ENCODE measurements at regions not wholly inside any gene's neighbourhood (a gene's known extent, or its start where the extent isn't known, plus 50 kb on each side); places are given as distances from the start of the nearest gene placed in this dataset.
"Not testable (repeated sequence)": the region's sequence is repeated elsewhere in the genome, so short reads cannot be mapped to it uniquely, and the experiment has no call there.

DNA sequence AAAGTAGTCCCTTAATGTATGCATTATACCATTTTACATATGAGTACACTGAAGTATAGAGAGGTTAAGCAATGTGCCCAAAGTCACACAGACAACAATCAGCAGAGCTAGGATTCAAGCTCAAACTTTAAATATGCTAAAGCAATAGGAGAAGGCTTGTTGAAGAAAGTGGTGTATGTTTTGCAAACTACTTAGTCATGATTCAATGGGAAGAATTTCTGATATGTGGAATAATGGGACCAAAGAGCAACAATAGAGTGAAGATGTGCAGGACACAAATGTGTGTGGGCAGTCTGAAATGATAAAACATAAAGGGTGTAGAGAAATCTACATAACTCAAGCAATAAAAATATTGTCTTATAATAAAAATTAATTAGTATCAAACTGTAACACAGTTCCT lies 109.0 kb upstream of the ARSJ start:
- peak; percentile 59 for DNase-seq

DNA sequence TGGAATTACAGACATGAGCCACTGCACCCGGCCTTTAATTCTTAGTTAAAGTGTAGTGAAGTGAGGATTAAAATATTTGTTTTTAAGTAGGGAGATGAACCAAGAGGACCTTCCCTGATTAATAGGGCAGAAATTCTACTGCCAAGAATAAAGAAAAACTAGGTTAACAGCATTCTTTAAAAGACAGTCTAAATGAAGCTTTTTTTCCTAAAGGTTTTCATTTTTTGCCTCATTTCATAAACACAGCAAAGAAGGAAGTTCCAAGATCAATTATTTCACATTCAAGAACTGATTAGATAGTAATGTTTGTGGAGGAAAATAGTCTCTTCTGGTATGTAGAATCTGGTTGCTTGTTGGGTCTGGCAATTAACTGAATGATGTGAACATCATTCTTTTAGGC lies 112.1 kb upstream of the ARSJ start:
- DNase-seq: no peak

- DNase-seq: peak; percentile 42
Measured at GRCh38 chr4:114093221-114093715, 113.8 kb upstream of the ARSJ start.

DNA sequence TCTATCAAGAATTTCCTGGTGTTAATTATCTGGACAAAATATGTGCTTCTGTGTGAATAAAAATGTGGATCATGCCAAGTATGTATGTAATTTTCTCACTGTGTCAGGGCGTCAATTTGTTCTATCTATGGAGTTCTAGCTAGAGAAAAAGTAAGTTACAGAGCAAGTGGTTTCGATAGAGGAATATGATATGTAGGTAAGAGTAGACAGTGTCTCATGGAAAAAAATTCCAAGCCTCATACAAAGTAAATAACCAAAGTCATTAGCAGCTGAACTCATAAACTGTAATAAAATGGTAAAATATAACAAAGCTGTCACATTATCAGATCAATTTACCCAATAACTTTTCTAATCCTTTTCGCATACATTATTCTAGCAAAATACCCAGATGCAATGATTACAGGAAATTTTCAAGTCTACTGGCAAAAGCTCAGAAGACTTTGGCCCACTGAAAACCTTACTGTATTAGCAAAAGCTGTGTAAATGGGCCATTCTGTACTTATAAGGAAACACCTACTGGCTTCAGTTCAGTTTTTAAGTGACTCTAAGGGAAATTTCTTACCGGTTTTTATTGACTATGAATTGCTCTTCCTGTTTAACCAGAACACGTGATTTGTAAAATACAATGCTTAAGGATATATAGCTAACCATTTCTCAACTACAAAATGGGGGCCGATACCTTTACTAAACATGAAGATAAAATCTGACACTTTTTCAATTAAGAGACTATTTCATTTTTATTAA lies 121.0 kb upstream of the ARSJ start:
- no peak for DNase-seq

DNA sequence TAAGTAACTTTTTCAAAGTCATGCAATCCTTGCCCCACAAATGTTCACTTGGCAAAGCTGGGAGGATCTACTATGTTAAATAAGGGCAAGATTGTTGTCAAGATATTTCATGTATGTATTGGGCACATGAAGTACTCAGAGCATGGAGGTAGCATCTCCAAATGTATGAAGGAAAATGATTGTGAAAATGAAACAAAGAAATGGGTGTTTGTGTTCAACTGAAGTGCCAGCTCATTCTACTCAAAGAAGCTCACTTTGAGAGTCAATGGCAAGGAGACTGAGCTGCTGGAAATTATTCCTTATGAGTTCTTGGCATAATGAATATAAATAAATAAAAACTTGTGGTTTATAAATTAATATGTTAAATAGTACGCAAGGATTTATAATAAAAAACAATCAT lies 124.5 kb upstream of the ARSJ start:
- DNase-seq: no peak

DNA sequence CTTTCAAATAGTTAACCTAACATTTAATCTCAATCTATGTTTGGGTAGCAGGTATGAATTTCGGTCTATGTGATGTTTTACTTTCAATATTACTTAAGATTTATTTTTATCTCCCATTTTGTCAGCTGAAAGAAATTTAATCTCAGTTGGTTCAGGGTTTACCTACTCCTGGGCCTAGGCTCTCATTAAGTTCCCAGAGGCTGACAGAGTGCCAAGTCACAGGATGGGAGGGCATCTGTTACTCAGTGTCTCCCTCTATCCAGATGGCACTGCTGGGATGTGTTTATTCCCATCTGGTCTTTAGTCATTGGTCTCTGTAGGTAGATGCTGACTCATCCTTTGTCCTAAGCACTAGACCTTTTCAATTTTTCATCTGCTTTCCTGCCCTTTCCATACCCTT lies 129.4 kb upstream of the ARSJ start:
- peak; percentile 48 for DNase-seq

DNA sequence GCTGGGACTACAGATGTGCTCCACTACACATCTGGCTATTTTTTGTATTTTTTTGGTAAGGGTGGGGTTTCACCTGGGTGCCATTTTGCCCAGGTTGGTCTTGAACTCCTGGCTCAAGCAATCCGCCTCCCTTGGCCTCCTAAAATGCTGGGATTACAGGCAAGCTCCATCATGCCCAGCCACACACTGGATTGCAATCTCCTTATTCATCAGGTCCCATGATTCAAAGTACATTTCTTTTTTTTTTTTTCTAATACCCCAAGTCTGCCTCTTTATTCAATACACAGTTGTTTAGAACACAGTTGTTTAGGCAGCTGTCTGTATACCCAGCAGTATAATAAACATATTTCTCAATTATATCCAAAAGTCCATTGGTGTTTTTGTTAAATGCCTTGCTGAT lies 130.3 kb upstream of the ARSJ start:
- no peak for DNase-seq

DNA sequence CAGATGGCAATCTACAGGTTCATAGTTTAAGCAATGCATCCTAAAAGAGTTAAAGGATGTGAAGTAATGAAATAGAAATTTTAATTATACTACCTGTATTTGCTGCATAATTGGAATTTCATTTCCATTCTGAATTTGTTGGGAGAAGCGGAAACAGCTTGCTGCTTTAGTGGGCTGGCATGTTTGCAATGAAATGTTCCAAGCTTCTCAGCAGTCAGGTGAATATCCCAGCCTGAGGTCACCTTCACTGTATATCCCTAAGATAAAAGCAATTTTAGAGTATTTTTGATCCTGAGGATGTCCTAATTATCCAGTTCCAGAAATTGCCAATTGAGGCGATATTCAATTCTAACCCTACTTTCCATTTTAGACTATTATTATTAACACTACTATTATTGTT lies 136.1 kb upstream of the ARSJ start:
- no peak for DNase-seq

DNA sequence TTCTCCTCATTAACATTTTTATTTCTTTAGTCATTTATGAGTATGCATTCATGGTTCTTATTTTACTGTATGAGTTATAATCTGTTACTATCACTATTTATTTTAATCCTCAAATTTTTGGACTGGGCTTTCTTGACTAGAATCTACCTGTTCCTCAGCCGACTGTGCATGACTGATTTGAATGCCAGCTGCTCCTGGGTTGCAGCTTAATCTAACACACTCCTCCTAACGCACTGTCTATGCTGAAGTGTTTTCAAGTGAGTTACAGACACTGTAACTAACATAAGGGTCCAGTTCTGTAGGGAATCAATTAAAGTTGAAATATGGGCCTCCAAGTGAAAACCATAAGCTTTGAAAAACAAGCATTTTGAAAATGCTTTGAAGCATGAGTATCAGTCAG lies 137.4 kb upstream of the ARSJ start:
- DNase-seq: no peak

GRCh38 chr4:114121221-114121620 lies 141.8 kb upstream of the ARSJ start:
- DNase-seq: no peak

DNA sequence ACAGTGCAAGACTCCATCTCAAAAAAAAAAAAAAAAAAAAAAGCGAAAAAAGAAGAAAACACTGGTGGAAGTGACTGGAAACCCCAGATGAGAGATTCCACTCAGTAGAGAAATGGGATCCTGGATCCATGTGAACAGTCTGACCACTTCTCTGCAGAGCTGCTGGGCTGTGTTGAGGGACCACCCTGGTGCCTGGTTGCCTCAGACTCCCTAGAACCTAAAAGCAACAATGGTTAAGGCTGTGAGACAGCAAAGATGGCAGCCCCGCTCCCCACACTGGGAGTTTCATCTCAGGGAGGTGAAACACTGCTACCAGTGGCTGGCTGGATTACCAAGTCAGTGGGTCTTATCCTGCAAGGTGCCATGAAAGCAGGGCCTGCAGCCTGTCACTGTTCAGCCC lies 152.8 kb upstream of the ARSJ start:
- no peak for DNase-seq

DNA sequence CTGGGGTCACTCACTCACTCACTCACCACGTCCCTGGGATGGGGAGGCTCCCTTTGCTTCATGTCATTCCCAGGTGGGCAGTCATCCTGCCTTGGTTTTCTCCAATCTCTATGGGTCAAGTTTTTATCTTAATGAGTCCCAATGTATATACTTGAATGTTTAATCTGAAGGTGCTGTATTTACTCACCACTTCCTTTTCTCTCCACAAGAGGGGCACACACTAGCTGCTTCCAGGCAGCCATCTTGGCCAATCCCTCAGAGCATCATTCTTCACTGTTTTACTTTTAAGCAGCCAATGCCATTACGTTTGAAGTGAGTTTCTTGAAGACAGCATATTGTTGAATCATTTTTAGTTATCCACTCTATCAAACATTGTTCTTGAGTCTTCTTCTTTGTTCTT lies 153.4 kb upstream of the ARSJ start:
- peak; percentile 18 for DNase-seq

GRCh38 chr4:114136069-114136468 lies 156.6 kb upstream of the ARSJ start:
- DNase-seq: peak; percentile 61

- DNase-seq: no peak
Measured at GRCh38 chr4:114137984-114138383, 158.5 kb upstream of the ARSJ start.

DNA sequence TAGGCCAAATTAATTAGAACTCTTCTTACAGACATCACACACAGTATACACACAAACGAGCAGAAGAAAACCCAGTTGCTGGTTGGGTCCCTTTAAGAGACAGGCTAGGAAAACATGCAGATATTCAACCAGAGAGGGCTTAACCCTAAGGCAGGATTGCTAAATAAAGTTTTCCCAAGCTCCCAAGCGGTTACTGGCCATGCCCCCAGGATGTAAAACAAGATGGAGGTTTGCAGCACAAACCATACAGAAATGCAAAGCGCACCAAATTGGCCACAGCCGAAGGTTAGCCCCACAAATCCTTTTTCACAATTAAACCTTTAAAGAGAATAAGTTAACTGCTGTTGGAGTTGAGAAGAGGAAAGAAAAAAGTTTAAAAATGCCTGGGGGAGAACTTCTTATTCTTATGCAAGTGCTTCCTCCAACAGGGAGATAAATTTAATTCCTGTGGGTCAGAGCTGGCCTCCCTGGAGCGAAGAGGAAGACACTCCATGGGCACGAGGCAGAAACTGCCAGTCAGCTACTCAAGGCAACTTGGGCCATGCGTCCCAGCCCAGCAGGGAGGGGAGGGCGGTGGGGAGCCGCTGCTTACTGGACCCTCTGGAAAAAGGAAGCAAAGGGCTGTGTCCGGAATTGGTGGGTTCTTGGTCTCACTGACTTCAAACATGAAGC lies 167.6 kb upstream of the ARSJ start:
- DNase-seq: no peak

GRCh38 chr4:114147619-114148208 lies 168.3 kb upstream of the ARSJ start:
- DNase-seq: not testable (repeated sequence)

- not testable (repeated sequence) for DNase-seq
Measured at GRCh38 chr4:114148372-114149070, 169.1 kb upstream of the ARSJ start.

DNA sequence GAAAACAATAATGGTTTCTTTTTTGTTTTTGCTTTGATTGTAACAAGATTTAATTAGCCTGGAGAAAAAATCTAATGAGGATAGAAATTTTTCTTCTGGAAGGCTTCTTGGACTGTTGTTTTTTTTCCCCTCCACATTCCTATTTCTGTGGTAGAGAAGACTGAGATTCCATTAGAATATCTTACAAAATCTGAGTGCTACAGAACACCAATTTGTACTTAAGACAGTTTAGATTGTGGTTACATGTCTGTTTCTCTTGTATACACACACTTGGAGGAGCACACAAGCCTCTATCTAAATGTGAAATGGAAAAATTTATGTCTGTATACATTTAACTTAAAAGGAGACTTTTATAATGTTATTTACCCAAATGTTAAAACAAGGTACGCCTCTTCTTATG lies 176.9 kb upstream of the ARSJ start:
- DNase-seq: no peak

GRCh38 chr4:114161809-114162208 lies 182.4 kb upstream of the ARSJ start:
- DNase-seq: no peak

DNA sequence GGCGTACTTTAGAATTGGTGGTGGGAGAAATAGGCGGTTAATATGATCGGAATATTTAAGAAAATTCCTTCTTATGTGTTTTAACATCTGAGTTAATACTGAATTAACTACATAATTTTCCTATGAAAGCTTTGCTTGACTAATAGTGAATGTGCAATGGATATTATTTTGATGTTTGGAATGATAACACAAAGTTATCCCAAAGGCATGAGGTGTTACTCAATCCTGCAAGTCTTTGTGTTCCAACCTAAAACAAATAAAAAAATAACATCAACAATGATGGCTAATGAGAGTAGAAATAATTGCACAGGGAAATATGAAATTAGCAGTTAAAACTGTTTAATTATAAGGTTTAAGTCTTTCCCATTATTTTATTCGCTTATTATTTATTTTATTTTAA lies 183.6 kb upstream of the ARSJ start:
- DNase-seq: peak; percentile 31

DNA sequence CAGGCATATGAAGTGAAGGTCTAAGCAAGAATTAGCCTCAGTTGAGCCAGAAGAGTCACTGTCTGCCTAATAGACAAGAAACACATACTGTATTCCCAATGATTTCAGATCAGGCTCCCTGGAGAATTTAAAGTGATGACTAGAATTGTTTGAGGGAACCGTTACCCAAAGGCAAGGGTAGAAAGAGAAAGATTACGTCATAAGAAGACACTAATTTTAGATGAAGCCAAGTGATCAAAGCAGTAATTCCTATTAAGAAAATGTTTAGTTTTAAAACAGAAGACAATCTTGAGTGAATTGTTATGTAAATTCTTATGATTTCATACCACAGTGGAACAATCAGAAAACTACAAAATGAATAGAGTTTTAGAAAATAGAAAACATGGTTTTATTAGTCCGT lies 194.5 kb upstream of the ARSJ start:
- DNase-seq: no peak

- no peak for DNase-seq
Measured at GRCh38 chr4:114177628-114178027, 198.2 kb upstream of the ARSJ start.

- no peak for DNase-seq
Measured at GRCh38 chr4:114178392-114178791, 198.9 kb upstream of the ARSJ start.

Measured in fibroblast of skin of back (primary cell).